Ecto neural progenitor cell (in vitro differentiated cells): ENCODE measurements at regions not wholly inside any gene's neighbourhood (a gene's known extent, or its start where the extent isn't known, plus 50 kb on each side); places are given as distances from the start of the nearest gene placed in this dataset.

ENCODE experiments used
- DNase-seq: peaks from one replicate; pipeline ENCODE4 v3.0.0-alpha.2; 2018; ENCODE audit warnings: low spot score

DNA sequence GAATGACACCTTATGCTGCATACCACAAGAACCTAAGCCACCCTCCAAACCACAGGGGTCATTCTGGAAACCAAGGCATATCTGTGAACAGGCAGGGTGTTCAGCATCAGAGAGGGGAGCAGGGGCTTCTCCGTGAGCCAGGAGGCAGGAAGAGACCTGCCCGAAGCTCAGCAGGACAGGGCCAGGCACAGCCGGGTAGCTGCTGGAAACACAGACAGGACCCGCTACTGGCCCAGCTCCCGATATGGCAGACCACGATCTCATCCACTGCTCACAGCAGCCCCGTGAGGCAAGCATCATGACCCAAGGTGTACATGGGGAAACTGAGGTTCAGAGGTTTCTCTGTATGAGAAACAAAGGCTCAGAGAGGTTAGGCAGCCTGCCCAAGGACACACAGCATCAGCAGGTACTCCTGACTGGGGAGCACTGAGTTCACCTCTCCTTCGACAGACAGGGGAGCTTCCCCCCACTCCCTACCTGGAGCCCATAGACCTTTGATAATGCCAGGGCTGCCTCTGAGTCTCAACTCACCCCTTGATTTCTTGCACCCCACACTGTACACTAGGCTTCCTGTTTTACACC is 317.7 kb downstream of the MATN1 start:
- DNase-seq = peak; percentile 23

GRCh38 chr1:30405081-30405480 is 318.3 kb downstream of the MATN1 start:
- peak; percentile 34 for DNase-seq

- DNase-seq = no peak
Observed at GRCh38 chr1:30404341-30404740, 319.0 kb downstream of the MATN1 start.

- no peak for DNase-seq
Observed at GRCh38 chr1:30403726-30404125, 319.7 kb downstream of the MATN1 start.

DNA sequence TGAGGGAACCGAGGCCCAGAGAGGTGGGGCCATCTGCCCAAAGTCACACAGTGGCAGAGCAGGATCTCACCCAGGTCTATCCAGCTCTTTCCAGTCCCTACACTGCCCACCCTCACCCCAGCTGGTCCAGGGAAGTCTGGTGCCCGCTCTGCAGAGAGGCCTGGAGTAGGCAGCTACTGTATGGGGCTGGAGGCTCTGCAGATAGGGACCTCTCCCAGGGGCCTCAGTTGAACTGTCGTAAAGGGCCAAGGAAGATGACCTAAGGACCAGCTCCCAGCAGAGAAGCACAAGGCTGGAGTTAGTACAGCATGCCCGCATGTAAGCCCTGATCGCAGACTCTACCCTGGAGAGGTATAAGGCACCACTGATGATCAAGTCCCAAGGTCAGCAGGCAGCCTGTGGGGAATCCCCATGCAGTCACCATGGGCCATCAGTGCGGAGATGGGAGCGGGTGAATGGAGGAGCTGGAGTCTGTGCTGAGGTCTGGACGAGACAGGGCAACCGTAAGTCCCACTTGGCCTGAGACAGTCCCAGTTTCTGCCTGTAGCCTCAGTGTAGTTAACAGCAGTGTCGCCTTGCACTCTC is 320.2 kb downstream of the MATN1 start:
- no peak for DNase-seq

DNA sequence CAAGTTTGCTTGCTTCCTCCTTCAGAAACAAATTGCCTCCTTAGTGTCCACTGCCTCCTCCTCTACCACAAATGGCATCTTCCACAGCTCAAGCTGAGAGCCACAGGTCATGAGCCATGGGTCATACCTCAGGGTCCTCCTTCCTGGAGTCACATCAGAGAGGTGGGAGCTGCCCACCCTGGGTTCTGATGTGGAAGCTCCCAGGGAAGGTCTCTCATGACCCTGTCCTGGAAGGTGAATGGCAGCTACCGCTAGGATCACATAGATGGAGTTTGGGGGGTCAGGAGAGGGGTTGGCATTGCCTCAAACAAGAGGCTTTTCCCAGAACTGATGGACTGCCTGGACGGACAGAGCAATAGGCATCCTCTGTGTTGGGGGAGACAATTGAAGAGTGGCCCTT is 321.4 kb downstream of the MATN1 start:
- DNase-seq = no peak

- DNase-seq = no peak
Observed at GRCh38 chr1:30400507-30400906, 322.9 kb downstream of the MATN1 start.

DNA sequence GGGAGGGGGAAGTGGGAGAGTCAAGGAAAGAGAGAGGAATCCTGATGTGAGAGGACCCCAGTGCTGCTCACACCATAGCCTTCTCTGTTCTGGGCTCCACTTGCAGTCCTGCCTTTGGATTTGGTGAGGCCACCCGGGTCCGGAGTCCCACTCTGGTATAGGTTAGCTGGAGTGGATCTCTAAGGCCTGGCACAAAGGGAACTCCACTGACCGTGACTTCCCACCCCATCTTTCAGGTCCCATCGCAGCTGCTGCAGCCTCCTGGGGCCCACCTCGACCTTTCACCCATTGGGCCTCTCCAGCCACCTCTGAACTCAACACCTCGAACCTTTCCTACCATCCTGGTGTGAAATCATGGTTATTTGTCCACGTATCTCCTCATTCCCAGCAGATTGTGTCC is 324.4 kb downstream of the MATN1 start:
- DNase-seq = no peak

DNA sequence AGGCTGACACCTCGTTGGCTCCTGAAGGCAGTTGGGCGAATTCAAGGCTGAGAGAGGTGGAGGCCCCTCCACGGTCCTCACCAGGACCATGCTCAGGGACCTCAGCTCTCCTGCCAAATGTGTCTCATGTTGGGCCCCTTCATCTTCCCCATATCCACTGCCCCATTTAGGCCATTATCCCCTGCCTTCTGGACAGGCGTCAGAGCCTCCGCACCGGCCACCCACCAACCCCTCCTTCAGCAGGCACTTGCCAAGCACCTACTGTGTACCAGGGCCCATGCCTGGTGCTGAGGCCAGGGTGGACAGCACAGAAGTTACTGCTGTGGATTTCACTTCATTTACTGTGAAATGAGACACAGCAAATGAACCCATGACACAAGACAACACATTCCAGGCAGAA is 325.8 kb downstream of the MATN1 start:
- DNase-seq = no peak

- no peak for DNase-seq
Observed at GRCh38 chr1:30395631-30396030, 327.8 kb downstream of the MATN1 start.

DNA sequence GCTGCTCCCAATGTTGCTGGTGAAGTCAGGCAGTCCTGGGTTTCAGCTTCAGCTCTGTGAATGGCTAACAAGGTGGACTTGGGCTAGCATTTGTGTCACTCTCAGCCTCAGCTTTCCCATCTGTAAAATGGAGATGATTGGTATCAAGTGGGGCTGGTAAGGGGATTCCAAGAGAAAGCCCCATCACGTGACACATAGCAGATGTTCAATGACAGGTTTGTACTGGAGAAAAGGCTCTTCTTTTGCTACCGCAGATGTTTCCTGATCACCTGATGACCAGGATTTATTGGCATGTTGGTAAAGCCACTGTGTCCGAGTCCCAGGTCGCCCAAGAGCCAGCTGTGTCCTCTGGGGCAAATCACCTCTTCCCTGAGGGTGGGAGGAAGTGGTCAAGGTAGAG is 335.0 kb downstream of the MATN1 start:
- DNase-seq = no peak

DNA sequence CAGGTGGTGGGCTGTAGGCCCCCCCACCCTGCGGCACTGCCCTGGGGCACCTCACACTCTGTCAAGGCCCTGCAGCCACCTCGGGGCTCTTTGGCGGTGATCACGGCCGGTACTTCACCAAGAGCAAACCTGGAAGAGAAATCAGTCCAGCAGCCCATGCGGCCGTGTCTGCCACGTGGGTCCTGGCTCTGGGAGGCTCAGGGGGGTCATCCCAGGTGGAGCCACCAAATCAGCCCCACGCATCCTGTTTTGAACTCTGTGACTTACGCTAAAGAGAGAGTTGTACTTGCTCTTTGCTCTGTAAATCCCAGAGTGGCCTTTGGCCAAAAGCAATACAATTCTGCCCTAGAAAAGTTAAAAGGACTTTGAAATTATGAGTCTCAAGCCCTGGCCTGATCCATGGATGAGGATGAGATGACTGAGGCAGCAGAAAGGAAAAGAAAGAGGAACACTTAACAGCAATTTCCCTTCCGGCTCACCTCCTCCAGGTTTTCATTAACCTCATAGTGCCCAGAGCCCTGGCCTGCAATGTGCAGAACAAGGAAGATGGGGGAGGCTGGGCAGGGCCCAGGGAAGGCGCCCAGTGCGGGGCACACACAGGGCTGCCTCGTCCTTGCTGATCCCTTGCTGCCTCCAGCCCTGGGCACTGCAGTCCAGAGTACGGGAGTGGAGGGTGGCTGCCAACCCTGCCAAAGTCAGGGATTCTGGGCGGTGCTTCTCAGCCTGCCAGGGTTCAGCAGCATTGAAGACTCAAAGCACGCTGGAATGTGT is 337.0 kb downstream of the MATN1 start:
- no peak for DNase-seq

DNA sequence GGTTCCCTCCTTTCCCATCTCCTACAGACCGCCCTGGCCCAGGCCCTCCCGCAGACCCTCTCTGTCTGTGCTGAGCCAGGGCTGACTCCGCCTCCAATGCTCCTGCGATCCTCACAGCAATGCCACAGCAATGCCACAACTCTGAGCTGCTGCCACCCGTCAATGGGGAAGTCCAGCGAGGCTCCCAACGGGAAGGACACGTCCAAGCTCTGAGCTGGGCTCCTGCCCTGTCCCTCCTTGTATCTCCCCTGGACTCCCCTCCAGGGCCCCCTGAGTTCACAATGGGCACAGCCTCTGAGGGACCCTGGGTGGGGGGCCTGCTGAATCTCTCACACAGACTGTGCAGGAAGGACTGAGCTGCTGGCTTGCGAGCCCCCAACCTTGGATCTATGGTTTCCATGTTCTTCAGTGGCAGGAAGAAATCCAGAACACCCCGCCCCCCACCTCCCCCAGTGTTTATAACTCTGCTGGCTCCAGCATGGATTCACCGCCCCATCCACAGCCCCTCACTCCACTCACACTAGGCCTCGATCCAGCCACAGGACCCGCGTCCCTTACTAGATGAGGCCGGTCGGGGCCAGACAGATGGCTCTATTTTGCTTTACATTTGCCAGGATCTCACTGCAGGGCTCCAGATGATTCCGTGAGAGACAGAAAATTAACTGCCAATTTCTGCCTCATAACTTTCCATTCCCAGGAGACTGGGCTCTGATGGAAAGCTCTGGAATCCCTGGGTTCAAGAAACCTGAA is 338.0 kb downstream of the MATN1 start:
- no peak for DNase-seq

DNA sequence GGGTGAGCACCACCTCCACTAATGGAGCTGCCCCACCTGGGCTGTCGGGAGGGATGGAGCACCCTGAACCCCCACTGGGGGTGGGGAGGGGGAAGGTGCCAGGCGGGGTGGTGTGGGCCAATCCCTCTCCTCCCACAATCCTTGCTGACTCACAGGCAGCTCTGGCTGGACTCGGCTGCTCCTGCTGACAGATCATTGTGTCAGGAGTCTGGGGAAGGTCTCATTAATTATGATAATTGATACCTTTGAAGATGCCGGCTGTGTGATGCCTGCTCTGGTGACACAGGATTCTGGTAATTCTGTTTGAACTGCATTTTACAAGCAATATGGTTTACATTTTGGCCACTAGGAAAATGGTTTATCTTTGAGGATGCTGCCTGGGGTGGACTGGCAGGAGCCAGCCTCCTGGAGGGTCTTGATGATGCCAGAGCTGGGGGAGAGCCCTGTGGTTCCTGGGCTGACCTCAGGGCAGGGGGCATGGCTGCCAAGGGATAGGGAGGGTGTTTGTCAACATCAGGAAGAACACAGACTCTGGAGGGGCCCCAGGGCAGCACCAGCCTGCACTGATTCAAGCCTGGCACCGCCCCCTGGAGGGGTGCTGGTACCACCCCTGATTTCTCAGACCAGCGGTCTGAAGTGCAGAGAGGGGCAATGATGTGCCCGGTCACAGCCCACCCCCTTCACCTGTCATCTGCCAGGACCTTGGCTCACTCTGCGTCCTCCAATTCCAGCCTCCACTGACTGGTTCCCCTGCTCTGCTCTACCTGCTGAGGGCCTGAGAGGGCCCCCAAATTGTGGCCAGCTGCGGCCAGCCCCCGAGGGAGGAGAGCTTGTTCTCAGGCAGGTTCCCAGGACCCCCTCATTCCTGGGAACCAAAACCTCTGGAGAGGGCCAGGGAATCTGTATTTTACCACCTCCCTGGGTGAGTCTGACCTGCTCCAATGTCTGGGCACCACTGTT is 338.8 kb downstream of the MATN1 start:
- DNase-seq = no peak

DNA sequence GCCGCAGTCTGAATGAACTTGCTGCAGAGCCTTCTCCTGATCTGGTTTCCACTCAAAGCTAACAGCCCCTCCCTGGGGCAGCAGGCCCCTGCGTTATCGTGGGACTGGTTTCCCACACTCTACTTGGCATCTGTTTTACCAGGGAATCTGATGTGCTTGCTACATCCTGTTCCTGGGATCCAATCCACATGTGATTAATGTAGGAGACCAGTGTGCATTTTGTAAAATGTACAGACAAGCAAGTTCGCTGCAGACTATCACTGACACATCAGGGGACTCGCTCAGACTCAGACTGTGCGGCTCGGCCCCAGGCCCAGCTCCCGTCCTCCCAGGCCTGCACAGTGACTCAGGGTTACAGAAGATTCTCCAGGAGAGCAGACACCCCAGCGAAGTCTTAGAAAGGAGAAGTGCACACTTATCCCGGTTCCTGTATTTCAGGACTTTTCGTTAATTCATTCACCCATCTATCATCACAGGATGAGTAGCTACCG is 340.1 kb downstream of the MATN1 start:
- no peak for DNase-seq

DNA sequence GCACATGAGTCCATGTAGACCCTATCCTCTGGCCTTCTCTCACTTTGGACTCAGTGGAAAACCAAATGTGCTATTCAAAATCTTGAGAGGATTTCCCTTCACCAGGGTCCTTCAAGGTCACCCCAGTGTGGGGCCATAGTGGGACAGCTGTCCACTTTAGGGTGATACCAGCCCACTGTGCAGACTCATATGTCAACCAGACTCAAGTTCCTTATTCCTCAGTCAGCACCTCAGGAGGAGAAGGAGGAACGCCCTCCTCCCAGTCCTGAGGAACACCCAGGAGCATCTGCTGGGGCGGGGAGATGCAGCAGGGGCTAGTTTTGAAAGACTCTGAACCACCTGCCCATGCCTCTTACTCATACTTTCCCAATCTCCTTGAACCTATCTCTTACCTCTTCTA is 340.9 kb downstream of the MATN1 start:
- no peak for DNase-seq

- no peak for DNase-seq
Observed at GRCh38 chr1:30381671-30382365, 341.6 kb downstream of the MATN1 start.

- DNase-seq = no peak
Observed at GRCh38 chr1:30381266-30381665, 342.1 kb downstream of the MATN1 start.

DNA sequence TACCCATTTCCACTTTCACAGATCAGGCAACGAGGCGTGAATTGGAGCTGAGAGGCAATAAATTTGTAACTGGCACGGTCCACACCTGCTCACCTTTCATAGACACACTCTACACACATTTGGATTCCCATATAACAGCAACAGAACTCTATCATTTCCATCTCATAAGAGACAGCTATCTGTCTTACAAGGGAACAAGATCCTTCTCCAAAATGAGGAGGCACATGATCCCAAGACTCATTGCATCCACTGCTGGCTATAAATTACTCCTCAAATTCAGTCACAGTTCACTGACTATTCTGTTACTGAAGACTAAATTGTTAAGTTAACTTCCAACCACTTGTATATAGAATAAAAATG is 342.8 kb downstream of the MATN1 start:
- no peak for DNase-seq

- peak; percentile 66 for DNase-seq
Observed at GRCh38 chr1:30379684-30380624, 343.4 kb downstream of the MATN1 start.
